Muscle of leg (tissue), 3 donors: ENCODE measurements at regions not wholly inside any gene's neighbourhood (a gene's known extent, or its start where the extent isn't known, plus 50 kb on each side); places are given as distances from the start of the nearest gene placed in this dataset.

ENCODE experiments used
- DNase-seq: peaks from one replicate; pipeline ENCODE4 v3.0.0; 2013
- H3K27ac ChIP-seq: one replicate; pipeline ENCODE4 v1.5.1; 2013; ENCODE audit warnings: mild to moderate bottlenecking, low read length, control low read depth
- H3K27me3 ChIP-seq: one replicate; pipeline ENCODE4 v1.6.1; 2013; ENCODE audit warnings: low read length; ENCODE audit not compliant: control insufficient read depth, insufficient read depth
- H3K36me3 ChIP-seq: one replicate; pipeline ENCODE4 v1.6.1; 2013; ENCODE audit warnings: low read length; ENCODE audit not compliant: control insufficient read depth, insufficient read depth
- H3K4me1 ChIP-seq: one replicate; pipeline ENCODE4 v1.6.1; 2013; ENCODE audit warnings: low read length; ENCODE audit not compliant: control insufficient read depth, insufficient read depth
- H3K4me3 ChIP-seq: one replicate; pipeline ENCODE4 v1.5.1; 2013; ENCODE audit warnings: low read length, control low read depth
- H3K9me3 ChIP-seq: replicated peaks from 2 replicates; pipeline ENCODE4 v1.6.1; 2013; ENCODE audit warnings: low read depth, low read length; ENCODE audit not compliant: control insufficient read depth
- WGBS: methylation state at CpG from one replicate; pipeline ENCODE4 v1.1.5; 2013; ENCODE audit warnings: missing lambda C conversion rate; ENCODE audit not compliant: insufficient coverage; 5-methylcytosine and 5-hydroxymethylcytosine counted together

DNA sequence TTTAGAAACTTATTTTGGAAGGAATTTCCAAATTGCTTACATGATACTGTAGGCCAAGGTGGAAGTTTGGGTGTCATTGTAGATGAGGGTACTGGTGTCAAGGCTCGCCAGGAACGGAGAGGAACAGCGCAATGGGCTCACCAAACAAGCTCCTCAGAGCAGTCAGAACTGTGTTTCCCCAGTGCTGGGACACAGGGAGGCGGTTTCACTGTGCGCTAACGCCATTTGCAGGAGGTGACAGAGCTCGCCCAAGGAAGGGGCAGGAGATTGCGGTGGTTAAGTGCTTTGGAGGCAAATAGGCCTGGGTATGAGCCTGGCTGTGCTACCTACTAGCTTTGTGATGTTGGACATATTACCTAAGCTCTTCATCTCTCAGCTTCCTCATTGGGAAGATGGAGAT is 57.3 kb downstream of the HHEX start:
- H3K27me3 ChIP-seq = no peaks in the 10 kb centered on the region
- no peaks in the 10 kb centered on the region for H3K4me1 ChIP-seq
- no peak overlapping the region for H3K27ac ChIP-seq
- H3K9me3 ChIP-seq = no peaks in the 10 kb centered on the region
- DNase-seq = no peak
- no peak overlapping the region for H3K4me3 ChIP-seq
- WGBS = 92% methylated on average over 6 of the region's 8 CpGs
- H3K36me3 ChIP-seq = no peaks in the 10 kb centered on the region

GRCh38 chr10:92747600-92747999 is 57.8 kb downstream of the HHEX start:
- DNase-seq = no peak
- Histone ChIP-seq H3K9me3 (no peaks in the 10 kb centered on the region), H3K27ac (no peak overlapping the region), H3K4me3 (no peak overlapping the region), H3K27me3 (no peaks in the 10 kb centered on the region), H3K4me1 (no peaks in the 10 kb centered on the region), H3K36me3 (no peaks in the 10 kb centered on the region)
- WGBS = 75% methylated on average over 2 of the region's 2 CpGs

GRCh38 chr10:92750791-92751533 is 61.2 kb downstream of the HHEX start:
- Histone ChIP-seq H3K27ac (no peak overlapping the region), H3K9me3 (no peaks in the 10 kb centered on the region), H3K27me3 (no peaks in the 10 kb centered on the region), H3K4me1 (no peaks in the 10 kb centered on the region), H3K36me3 (no peaks in the 10 kb centered on the region), H3K4me3 (no peak overlapping the region)
- peak; percentile 39 for DNase-seq
- WGBS = 40% methylated on average over 1 of the region's 9 CpGs

- no CpG with 5 or more reads among the region's 2 CpGs for WGBS
- H3K4me1 ChIP-seq = peaks cover 2% of the 10 kb centered on the region
Observed at GRCh38 chr10:92751534-92751811, 61.7 kb downstream of the HHEX start.

GRCh38 chr10:92751827-92752226 is 62.1 kb downstream of the HHEX start:
- Histone ChIP-seq H3K27ac (no peak overlapping the region), H3K4me1 (peaks cover 5% of the 10 kb centered on the region), H3K27me3 (no peaks in the 10 kb centered on the region), H3K9me3 (no peaks in the 10 kb centered on the region), H3K36me3 (no peaks in the 10 kb centered on the region), H3K4me3 (no peak overlapping the region)
- no peak for DNase-seq
- no CpG with 5 or more reads among the region's 2 CpGs for WGBS

More at GRCh38 chr10:92751534-92751811, 61.7 kb downstream of the HHEX start:
- no peak overlapping the region for H3K4me3 ChIP-seq
- no peaks in the 10 kb centered on the region for H3K27me3 ChIP-seq
- no peaks in the 10 kb centered on the region for H3K36me3 ChIP-seq
- no peak overlapping the region for H3K27ac ChIP-seq
- no peaks in the 10 kb centered on the region for H3K9me3 ChIP-seq
- DNase-seq = no peak

DNA sequence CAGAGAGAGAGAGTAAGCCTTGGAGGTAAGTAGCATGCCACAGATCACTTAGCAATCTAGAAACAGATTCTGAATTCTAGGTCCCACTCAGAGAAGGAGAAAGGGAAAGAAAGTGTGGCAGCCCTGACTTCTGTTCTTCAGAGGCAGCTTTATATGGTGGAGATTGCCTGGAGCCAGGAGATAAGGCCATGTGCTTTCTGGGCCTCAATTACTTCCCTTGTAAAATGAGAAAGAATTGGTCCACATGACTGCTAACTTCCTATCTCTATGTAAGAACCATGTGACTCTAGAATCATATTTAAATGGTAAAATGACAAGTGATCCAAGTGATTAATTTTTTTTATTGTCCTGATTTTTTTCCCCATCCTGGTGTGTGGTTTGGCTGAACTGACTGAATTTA is 64.1 kb downstream of the HHEX start:
- no peak for DNase-seq
- H3K9me3 ChIP-seq = no peaks in the 10 kb centered on the region
- peaks cover 10% of the 10 kb centered on the region for H3K4me1 ChIP-seq
- no peak overlapping the region for H3K27ac ChIP-seq
- H3K27me3 ChIP-seq = no peaks in the 10 kb centered on the region
- no peak overlapping the region for H3K4me3 ChIP-seq
- no peaks in the 10 kb centered on the region for H3K36me3 ChIP-seq

GRCh38 chr10:92755725-92756124 is 66.0 kb downstream of the HHEX start:
- Histone ChIP-seq H3K36me3 (no peaks in the 10 kb centered on the region), H3K4me3 (no peak overlapping the region), H3K27me3 (no peaks in the 10 kb centered on the region), H3K27ac (peak overlapping the region; percentile 23), H3K4me1 (peaks cover 10% of the 10 kb centered on the region), H3K9me3 (no peaks in the 10 kb centered on the region)
- DNase-seq = no peak
- WGBS = no CpG with 5 or more reads among the region's 2 CpGs

DNA sequence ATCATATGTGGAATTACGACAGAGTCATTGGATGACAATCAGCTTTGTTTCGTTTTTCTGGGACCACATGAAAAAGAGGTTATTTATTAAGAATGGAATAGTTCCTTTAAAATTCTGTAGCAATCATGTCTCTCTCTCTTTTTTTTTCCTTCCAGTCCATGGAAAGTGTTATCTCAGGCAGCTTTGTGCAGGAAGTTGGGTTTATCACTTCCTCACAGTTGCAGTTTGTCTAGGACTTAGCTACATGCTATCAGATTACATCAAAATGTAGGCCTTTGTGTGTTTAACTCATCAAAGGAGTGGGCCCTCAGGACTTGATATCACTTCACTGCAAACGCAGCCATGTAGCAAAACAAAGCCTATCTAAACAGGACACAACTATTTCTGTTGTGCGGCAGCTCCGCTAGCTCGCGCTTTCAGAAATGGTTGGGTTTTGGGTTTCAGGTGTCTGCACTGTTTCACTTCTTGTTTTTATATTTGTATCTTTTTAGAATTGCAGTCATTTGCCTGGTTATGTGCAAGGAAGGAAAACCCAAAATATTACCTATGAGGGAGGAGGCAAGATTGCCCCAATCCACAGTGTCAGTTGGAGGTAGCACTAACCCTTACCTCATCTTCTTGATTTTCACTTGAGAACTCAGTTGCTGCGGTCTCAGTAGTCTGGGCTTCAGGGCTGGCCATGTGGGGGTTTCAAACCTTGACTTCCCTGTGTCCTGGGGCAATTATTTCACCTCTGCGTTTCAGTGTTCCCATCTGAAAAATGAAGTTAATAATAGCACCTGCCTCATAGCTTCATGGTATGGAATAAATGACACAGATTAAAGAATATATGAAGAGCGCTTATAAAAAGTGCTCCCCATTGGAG is 66.7 kb downstream of the HHEX start:
- Histone ChIP-seq H3K27me3 (no peaks in the 10 kb centered on the region), H3K4me1 (peaks cover 10% of the 10 kb centered on the region), H3K9me3 (no peaks in the 10 kb centered on the region), H3K4me3 (no peak overlapping the region), H3K27ac (peak overlapping the region; percentile 65), H3K36me3 (no peaks in the 10 kb centered on the region)
- WGBS = no CpG with 5 or more reads among the region's 10 CpGs
- DNase-seq = peak; percentile 54

DNA sequence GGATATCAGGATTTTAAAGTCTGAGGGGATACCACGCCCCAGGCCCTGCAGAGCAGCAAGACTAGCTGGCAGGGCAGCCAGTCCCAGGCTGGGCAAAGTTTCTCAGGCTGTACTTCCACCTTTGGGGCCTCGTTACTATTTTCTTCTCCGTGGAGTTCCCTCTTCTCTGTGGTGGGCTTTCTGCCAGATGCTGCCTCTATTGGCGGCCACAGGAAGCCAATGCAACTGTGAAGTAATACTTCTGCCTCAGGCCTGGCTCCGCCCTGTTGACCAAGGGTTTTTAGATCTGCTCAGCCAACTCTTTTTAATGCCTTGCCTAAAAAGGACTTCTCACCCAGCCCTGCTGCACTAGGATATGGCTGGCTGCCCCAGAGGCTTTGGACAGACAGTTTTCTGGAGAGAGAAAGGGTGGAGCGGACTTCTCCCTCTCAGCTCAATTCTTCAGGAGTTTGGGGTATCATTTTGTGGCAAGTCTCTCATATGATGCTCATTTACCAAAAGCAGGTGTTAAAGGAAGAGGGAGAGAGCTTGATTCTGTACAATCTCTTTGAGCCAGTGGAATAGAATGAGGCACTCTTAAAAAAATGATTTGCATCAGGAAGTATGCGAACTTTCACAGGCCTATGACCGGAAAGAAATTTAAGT is 67.4 kb downstream of the HHEX start:
- Histone ChIP-seq H3K4me3 (no peak overlapping the region), H3K4me1 (peaks cover 10% of the 10 kb centered on the region), H3K9me3 (no peaks in the 10 kb centered on the region), H3K27ac (peak overlapping the region; percentile 65), H3K36me3 (no peaks in the 10 kb centered on the region), H3K27me3 (no peaks in the 10 kb centered on the region)
- 18% methylated on average over 4 of the region's 8 CpGs for WGBS
- DNase-seq = peak; percentile 86

GRCh38 chr10:92757711-92758104 is 68.0 kb downstream of the HHEX start:
- no peak overlapping the region for H3K4me3 ChIP-seq
- no peak overlapping the region for H3K27ac ChIP-seq
- H3K9me3 ChIP-seq = no peaks in the 10 kb centered on the region
- peaks cover 10% of the 10 kb centered on the region for H3K4me1 ChIP-seq
- no peak for DNase-seq
- no peaks in the 10 kb centered on the region for H3K36me3 ChIP-seq
- 48% methylated on average over 3 of the region's 3 CpGs for WGBS
- H3K27me3 ChIP-seq = no peaks in the 10 kb centered on the region
